Fibroblast of the aortic adventitia (primary cell): ENCODE measurements at regions not wholly inside any gene's neighbourhood (a gene's known extent, or its start where the extent isn't known, plus 50 kb on each side); places are given as distances from the start of the nearest gene placed in this dataset.
A peak's percentile ranks its signal among the peaks of the same experiment; 100 is the strongest.
"Not testable (repeated sequence)": the region's sequence is repeated elsewhere in the genome, so short reads cannot be mapped to it uniquely, and the experiment has no call there.

Experiments
- DNase-seq: peaks from one replicate; pipeline ENCODE4 v3.0.0-alpha.2; 2010; ENCODE audit warnings: low read depth
- H3K4me3 ChIP-seq: 2 replicates; pipeline ENCODE4 v1.5.1; 2011; ENCODE audit warnings: low read depth, mild to moderate bottlenecking, control low read depth, low read length, moderate library complexity
- TF ChIP-seq, protein P1 (sequence below): IDR thresholded peaks from 2 replicates; pipeline ENCODE4 v1.5.1; 2011; ENCODE audit warnings: mild to moderate bottlenecking, low read length, control low read depth, inconsistent platforms; ENCODE audit not compliant: insufficient read depth

DNA sequence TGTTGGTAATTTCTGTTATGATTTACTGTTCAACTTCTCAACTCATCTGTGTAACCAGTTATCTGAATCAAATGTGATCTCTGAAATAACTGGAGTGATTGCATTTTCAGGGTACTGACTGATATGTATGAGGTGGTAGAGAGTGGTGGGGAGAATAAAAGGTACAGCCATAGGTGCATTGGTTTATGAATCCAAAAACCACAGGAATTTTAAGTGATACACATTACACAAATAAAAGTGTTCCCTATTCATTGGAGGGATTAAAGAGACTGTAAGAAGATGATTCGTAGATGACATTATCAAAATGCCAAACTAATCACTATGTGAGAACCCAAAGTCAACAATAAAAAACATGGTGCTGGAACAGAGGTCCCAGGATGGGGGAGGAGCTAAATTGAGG, 158.7 kb upstream of the RSPO3 start:
- DNase-seq = no peak
- H3K4me3 ChIP-seq = no peak overlapping the region
- TF ChIP-seq, protein P1, sequence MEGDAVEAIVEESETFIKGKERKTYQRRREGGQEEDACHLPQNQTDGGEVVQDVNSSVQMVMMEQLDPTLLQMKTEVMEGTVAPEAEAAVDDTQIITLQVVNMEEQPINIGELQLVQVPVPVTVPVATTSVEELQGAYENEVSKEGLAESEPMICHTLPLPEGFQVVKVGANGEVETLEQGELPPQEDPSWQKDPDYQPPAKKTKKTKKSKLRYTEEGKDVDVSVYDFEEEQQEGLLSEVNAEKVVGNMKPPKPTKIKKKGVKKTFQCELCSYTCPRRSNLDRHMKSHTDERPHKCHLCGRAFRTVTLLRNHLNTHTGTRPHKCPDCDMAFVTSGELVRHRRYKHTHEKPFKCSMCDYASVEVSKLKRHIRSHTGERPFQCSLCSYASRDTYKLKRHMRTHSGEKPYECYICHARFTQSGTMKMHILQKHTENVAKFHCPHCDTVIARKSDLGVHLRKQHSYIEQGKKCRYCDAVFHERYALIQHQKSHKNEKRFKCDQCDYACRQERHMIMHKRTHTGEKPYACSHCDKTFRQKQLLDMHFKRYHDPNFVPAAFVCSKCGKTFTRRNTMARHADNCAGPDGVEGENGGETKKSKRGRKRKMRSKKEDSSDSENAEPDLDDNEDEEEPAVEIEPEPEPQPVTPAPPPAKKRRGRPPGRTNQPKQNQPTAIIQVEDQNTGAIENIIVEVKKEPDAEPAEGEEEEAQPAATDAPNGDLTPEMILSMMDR = no peak

DNA sequence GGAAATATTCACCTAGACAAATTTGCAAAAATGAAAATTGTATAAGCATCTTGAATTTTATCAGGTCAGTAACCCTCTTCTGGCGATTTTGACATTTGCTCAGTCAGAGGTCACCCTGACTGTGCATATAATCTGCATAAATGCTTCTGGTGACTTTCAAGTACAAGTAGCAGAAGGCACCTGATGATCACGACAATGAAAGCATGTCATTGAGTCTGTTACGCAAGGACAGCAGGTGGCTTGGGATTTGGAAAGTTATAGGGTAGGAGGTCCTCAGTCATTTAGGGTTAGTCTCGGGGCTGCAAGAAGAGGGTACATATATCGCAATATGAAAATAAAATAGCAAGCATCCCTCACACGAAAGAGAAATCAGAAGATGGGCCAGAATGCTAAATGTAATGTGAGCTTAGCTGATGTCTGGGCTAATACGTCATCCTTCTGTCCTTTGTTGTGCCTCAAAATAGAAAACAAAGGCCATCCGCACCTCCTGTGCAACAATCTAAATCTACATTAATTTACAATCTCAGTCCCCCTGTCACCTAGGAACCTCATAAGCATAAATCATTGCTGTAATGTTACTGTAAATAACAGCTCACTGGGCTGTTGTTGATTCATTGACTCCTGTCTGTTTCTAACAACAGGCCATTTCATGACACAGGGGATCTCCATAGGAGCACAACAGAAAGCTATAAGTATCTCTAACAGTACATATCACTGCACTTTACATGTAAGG, 155.2 kb upstream of the RSPO3 start:
- TF ChIP-seq, protein P1 = no peak
- no peak for DNase-seq
- no peak overlapping the region for H3K4me3 ChIP-seq

DNA sequence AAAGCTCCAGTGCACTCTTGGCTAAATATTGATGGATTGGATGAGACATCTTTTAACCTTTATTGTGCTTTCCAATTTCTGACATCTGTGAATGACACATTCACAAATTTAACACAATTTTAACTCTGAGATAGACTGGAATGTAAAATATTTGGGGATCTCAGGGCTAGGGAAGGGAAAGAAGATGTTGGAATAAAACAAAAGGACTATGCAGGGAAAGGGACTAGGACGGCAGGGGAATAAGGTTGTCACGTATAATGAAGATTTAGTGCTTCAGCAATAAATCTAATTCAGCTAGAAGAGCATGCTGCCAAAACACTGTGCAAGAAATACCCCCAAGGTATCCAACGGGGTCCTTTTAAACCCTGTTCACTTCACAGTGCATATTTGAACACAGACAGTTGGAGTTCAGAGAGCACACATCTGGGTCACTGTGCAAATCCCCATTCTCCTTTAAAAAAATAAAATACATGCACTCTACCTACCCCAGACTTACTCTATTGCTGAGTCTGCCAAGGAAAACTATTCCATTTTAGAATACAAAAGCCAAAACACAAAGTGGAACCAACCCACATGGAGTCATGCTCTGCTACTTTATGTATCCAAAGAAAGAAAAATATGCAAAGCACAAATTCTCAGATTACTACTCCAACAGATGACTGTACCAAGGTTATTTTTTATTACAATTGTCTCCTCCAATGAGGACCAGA, 151.0 kb upstream of the RSPO3 start:
- TF ChIP-seq, protein P1 = no peak
- H3K4me3 ChIP-seq = no peak overlapping the region
- DNase-seq = peak; percentile 26

DNA sequence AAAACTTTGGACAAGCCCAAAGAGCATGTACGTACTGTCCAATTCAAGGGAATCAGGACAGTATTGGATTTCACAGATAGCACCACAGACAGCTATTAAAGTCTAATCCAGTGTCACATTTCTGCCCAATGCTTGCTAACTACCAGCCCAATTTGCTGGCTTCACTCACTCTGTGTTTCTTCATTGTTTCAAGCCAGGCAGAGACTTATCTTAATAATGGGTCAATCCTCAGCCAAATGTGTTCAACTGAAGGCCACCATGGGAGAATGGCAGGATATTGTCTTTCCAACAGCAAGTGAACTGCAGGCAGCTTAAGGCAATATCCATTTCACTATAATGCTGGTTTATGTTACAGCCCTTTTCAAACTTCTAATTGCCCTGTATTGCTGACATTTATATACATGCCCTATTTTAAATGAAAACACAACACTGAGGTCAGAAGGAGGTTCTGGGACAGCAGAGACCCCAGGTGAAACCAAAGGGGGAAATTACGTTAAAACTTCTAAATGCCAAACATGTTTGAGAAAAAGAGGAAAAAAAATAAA, 142.1 kb upstream of the RSPO3 start:
- H3K4me3 ChIP-seq = no peak overlapping the region
- TF ChIP-seq, protein P1 = no peak
- no peak for DNase-seq

DNA sequence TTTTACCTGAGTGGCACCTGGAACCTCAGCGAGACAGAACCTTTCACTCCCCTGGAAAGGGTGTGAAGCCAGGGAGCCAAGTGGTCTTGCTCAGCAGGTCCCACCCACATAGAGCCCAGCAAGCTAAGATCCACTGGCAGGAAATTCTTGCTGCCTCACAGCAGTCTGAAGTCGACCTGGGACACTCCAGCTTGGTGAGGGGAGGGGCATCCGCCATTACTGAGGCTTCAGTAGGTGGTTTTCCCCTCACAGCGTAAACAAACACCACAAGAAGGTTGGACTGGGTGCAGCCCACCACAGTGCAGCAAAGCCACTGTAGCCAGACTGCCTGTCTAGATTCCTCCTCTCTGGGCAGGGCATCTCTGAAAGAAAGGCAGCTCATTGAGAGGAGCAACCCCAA, 134.7 kb upstream of the RSPO3 start:
- TF ChIP-seq, protein P1 = no peak
- no peak overlapping the region for H3K4me3 ChIP-seq
- no peak for DNase-seq

DNA sequence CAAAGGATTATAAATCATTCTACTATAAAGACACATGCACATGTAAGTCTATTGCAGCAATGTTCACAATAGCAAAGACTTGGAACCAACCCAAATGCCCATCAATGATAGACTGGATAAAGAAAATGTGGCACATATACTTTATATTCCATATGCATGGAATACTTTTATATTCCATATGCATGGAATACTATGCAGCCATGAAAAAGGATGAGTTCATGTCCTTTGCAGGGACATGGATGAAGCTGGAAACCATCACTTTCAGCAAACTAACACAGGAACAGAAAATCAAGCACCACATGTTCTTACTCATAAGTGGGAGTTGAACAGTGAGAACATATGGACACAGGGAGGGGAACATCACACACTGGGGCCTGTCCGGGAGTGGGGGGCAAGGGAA, 130.3 kb upstream of the RSPO3 start:
- not testable (repeated sequence) for DNase-seq, H3K4me3 ChIP-seq

DNA sequence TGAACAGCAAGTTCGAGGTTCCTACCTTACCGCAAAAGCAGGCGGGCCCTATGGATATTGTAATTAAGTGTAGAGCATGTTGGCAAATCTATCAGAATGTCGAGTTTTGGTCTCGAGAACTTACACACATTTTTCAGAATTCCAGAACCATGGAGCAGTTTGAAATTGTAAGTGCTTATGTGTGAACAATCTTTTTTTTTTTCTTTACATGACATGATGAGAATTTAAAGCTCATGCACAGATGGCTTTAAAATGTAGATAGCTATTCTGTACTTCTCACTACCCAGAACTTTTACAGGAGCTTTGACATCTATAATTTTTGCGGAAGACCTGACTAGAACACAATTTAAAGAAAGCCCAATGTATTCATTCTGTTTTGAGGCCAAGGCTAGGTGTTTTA, 117.8 kb upstream of the RSPO3 start:
- TF ChIP-seq, protein P1 = no peak
- no peak overlapping the region for H3K4me3 ChIP-seq
- no peak for DNase-seq
